OCI-LY3 (cell line): ENCODE measurements at regions not wholly inside any gene's neighbourhood (a gene's known extent, or its start where the extent isn't known, plus 50 kb on each side); places are given as distances from the start of the nearest gene placed in this dataset.
"Not testable (repeated sequence)": the region's sequence is repeated elsewhere in the genome, so short reads cannot be mapped to it uniquely, and the experiment has no call there.

Experiments
- EZH2phosphoT487 ChIP-seq: fragments of 200-600 bp; shearing (Covaris generic); IDR thresholded peaks from 2 replicates; pipeline ENCODE4 v1.6.1; 2018; ENCODE audit warnings: antibody characterized with exemption, mixed run types, low read depth
- TF ChIP-seq, protein P1 (sequence below): fragments of 200-600, 300-600 bp; sonication (generic); IDR thresholded peaks from 2 replicates; pipeline ENCODE4 v1.5.1; 2014; ENCODE audit warnings: antibody characterized with exemption, low read length, low read depth

DNA sequence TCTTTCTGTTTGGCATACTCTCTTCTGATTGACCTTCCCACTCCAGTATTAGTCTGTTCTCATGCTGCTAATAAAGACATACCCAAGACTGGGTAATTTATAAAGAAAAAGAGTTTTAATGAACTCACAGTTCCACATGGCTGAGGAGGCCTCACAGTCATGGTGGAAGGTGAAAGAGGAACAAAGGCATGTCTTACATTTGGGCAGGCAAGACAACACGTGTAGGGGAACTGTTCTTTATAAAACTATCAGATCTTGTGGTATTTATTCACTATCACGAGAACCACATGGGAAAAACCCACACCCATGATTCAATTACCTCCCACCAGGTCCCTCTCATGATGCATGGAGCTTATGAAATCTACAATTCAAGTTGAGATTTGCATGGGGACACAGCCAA lies 767.3 kb downstream of the ZBBX start:
- TF ChIP-seq, protein P1, sequence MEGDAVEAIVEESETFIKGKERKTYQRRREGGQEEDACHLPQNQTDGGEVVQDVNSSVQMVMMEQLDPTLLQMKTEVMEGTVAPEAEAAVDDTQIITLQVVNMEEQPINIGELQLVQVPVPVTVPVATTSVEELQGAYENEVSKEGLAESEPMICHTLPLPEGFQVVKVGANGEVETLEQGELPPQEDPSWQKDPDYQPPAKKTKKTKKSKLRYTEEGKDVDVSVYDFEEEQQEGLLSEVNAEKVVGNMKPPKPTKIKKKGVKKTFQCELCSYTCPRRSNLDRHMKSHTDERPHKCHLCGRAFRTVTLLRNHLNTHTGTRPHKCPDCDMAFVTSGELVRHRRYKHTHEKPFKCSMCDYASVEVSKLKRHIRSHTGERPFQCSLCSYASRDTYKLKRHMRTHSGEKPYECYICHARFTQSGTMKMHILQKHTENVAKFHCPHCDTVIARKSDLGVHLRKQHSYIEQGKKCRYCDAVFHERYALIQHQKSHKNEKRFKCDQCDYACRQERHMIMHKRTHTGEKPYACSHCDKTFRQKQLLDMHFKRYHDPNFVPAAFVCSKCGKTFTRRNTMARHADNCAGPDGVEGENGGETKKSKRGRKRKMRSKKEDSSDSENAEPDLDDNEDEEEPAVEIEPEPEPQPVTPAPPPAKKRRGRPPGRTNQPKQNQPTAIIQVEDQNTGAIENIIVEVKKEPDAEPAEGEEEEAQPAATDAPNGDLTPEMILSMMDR, result not testable (repeated sequence)
- TF ChIP-seq EZH2phosphoT487, result not testable (repeated sequence)
